HepG2 (cell line): ENCODE measurements at regions not wholly inside any gene's neighbourhood (a gene's known extent, or its start where the extent isn't known, plus 50 kb on each side); places are given as distances from the start of the nearest gene placed in this dataset.
A peak's percentile ranks its signal among the peaks of the same experiment; 100 is the strongest.

Source experiments
- ASH2L ChIP-seq: fragments of 300-600, 200-600 bp; sonication (generic); IDR thresholded peaks from 2 replicates; pipeline ENCODE4 v1.7.0; 2017; ENCODE audit warnings: low read depth, mild to moderate bottlenecking, moderate library complexity, mixed read lengths, low read length; ENCODE audit not compliant: insufficient read length
- EP300 ChIP-seq, 3 experiments: sonication (generic) in 1 of 3; formaldehyde crosslinking in 1 of 3; IDR thresholded peaks; 2 replicates each; pipeline versions ENCODE4 v1.5.1 to v1.6.1; 2011 to 2020; ENCODE audit warnings: low read depth in 2 of 3, low read length in 2 of 3, borderline replicate concordance in 1 of 3, improper control_type of control experiment in 1 of 3, mild to moderate bottlenecking in 1 of 3, missing genetic modification reagents in 1 of 3, moderate library complexity in 1 of 3
- EZH2 ChIP-seq: conservative IDR thresholded peaks from 2 replicates; pipeline ENCODE4 v1.6.1; 2012; ENCODE audit warnings: mild to moderate bottlenecking, low read depth, low read length, moderate library complexity
- GATAD1 ChIP-seq: IDR thresholded peaks from 2 replicates; pipeline ENCODE4 v1.6.1; 2016; ENCODE audit warnings: missing genetic modification reagents, missing compliant biosample characterization
- HDAC2 ChIP-seq: sonication (generic); formaldehyde crosslinking; IDR thresholded peaks from 2 replicates; pipeline ENCODE4 v1.4.0; 2020; ENCODE audit warnings: missing genetic modification reagents
- HNF4A ChIP-seq: sonication (generic); formaldehyde crosslinking; IDR thresholded peaks from 2 replicates; pipeline ENCODE4 v1.4.0; 2020; ENCODE audit warnings: missing genetic modification reagents
- LBX2 ChIP-seq: sonication (generic); formaldehyde crosslinking; IDR thresholded peaks from 2 replicates; pipeline ENCODE4 v1.5.0; 2020; ENCODE audit warnings: missing genetic modification reagents, mild to moderate bottlenecking, borderline replicate concordance
- MED1 ChIP-seq: sonication (generic); formaldehyde crosslinking; IDR thresholded peaks from 2 replicates; pipeline ENCODE4 v1.4.0; 2020; ENCODE audit warnings: missing genetic modification reagents
- NCOA2 ChIP-seq: sonication (generic); formaldehyde crosslinking; IDR thresholded peaks from 2 replicates; pipeline ENCODE4 v1.8.0; 2022; ENCODE audit warnings: inconsistent platforms
- NCOA5 ChIP-seq: sonication (generic); formaldehyde crosslinking; IDR thresholded peaks from 2 replicates; pipeline ENCODE4 v1.4.0; 2020; ENCODE audit warnings: missing genetic modification reagents
- PAF1 ChIP-seq: IDR thresholded peaks from 2 replicates; pipeline ENCODE4 v1.6.1; 2016; ENCODE audit warnings: missing genetic modification reagents, missing compliant biosample characterization
- PATZ1 ChIP-seq: sonication (generic); formaldehyde crosslinking; IDR thresholded peaks from 2 replicates; pipeline ENCODE4 v1.4.0; 2020; ENCODE audit warnings: missing genetic modification reagents
- POGK ChIP-seq: sonication (generic); formaldehyde crosslinking; conservative IDR thresholded peaks from 2 replicates; pipeline ENCODE4 v1.8.0; 2022; ENCODE audit warnings: mild to moderate bottlenecking, moderate library complexity, missing genetic modification reagents
- RBM22 ChIP-seq: fragments of 200-400 bp; formaldehyde crosslinking; optimal IDR thresholded peaks from 2 replicates; pipeline ENCODE3; 2017; ENCODE audit warnings: mild to moderate bottlenecking, low read length, moderate library complexity
- SOX5 ChIP-seq: IDR thresholded peaks from 2 replicates; pipeline ENCODE4 v1.6.1; 2016; ENCODE audit warnings: borderline replicate concordance
- SP5 ChIP-seq: IDR thresholded peaks from 2 replicates; pipeline ENCODE4 v1.6.1; 2016; ENCODE audit warnings: low read depth, borderline replicate concordance
- THAP11 ChIP-seq: IDR thresholded peaks from 2 replicates; pipeline ENCODE4 v1.6.1; 2016; ENCODE audit warnings: missing biosample characterization, missing genetic modification reagents
- ZNF124 ChIP-seq: sonication (generic); formaldehyde crosslinking; IDR thresholded peaks from 2 replicates; pipeline ENCODE4 v1.4.0; 2020; ENCODE audit warnings: missing genetic modification reagents
- ZNF773 ChIP-seq: sonication (generic); formaldehyde crosslinking; IDR thresholded peaks from 2 replicates; pipeline ENCODE4 v1.4.0; 2020; ENCODE audit warnings: missing genetic modification reagents, borderline replicate concordance
- TF ChIP-seq, protein P1 (sequence below): sonication (generic); formaldehyde crosslinking; IDR thresholded peaks from 2 replicates; pipeline ENCODE4 v1.4.0; 2020; ENCODE audit warnings: mild to moderate bottlenecking, low read depth, missing genetic modification reagents
- TF ChIP-seq, protein P2 (sequence below): IDR thresholded peaks from 2 replicates; pipeline ENCODE4 v1.6.1; 2016; ENCODE audit warnings: mild to moderate bottlenecking

DNA sequence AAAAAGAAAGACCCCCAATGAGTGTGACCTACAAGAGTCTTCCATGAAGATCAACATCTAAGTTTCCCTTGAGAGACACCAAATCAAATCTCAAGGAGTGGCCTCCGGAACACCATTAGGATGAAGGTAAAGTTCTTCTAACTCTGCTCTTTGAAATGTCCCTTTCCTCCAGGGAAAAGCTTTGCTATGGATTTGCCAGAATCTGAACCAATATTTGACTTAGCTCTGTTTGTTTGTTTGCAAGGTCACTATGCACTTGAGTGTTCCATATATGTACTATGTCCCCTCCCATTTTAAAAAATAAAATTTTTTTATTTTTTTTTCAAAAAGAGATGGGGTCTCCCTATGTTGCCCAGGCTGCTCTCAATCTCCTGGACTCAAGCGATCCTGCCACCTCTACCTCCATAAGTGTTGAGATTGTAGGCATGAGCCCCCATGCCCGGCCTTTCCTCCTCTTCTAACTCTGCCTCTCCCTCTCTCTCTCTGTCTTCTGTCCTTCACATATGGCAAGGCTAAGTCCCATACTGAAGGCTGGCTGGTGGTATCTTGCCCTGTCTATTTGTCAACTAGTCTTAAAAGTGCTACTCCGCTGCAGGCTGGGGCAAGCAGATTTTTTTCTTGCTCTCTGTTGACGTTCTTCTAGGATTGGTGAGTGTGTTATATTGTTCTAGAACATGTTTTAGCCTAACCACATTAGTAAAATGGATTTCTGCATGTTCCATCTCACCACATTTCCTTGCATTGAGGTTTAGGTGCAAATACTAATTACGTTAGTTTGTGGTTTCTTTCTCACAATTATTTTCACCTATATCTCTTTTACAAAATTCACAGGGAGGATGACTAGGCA is 276.7 kb upstream of the DYNLRB2 start (continued):
- TF ChIP-seq GATAD1 (CRISPR knock-in tag) (no peak), ZNF124 (CRISPR knock-in tag) (no peak), NCOA5 (no peak), HDAC2 (0 out of 2 replicates have a peak, but pooled peaks have one; percentile 10), EP300 (IDR thresholded peaks at IDR 0.05; ENCODE audit: low read depth in 2 of 2, low read length in 2 of 2) (peak in 1 of 2 experiments; percentile 58; a peak in 1 of 4 replicates), EP300 (CRISPR knock-in tag; IDR thresholded peaks at IDR 0.05; ENCODE audit: borderline replicate concordance) (no peak), MED1 (peak; percentile 50), ASH2L (peak; percentile 15), SOX5 (CRISPR knock-in tag) (peak; percentile 54; the same call in 1 of the 2 replicates), PATZ1 (CRISPR knock-in tag) (0 out of 2 replicates have a peak, but pooled peaks have one; percentile 19), EZH2 (no peak), NCOA2 (CRISPR knock-in tag) (peak; percentile 48), PAF1 (CRISPR knock-in tag) (no peak), RBM22 (no peak), POGK (CRISPR knock-in tag) (0 out of 2 replicates have a peak, but pooled peaks have one; percentile 32), ZNF773 (CRISPR knock-in tag) (no peak), HNF4A (CRISPR knock-in tag) (peak; percentile 35; the same call in 1 of the 2 replicates), THAP11 (CRISPR knock-in tag) (0 out of 2 replicates have a peak, but pooled peaks have one; percentile 1), SP5 (CRISPR knock-in tag) (0 out of 2 replicates have a peak, but pooled peaks have one; percentile 31), LBX2 (CRISPR knock-in tag) (no peak)
- TF ChIP-seq, protein P1, sequence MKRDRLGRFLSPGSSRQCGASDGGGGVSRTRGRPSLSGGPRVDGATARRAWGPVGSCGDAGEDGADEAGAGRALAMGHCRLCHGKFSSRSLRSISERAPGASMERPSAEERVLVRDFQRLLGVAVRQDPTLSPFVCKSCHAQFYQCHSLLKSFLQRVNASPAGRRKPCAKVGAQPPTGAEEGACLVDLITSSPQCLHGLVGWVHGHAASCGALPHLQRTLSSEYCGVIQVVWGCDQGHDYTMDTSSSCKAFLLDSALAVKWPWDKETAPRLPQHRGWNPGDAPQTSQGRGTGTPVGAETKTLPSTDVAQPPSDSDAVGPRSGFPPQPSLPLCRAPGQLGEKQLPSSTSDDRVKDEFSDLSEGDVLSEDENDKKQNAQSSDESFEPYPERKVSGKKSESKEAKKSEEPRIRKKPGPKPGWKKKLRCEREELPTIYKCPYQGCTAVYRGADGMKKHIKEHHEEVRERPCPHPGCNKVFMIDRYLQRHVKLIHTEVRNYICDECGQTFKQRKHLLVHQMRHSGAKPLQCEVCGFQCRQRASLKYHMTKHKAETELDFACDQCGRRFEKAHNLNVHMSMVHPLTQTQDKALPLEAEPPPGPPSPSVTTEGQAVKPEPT: no peak
- TF ChIP-seq, protein P2, sequence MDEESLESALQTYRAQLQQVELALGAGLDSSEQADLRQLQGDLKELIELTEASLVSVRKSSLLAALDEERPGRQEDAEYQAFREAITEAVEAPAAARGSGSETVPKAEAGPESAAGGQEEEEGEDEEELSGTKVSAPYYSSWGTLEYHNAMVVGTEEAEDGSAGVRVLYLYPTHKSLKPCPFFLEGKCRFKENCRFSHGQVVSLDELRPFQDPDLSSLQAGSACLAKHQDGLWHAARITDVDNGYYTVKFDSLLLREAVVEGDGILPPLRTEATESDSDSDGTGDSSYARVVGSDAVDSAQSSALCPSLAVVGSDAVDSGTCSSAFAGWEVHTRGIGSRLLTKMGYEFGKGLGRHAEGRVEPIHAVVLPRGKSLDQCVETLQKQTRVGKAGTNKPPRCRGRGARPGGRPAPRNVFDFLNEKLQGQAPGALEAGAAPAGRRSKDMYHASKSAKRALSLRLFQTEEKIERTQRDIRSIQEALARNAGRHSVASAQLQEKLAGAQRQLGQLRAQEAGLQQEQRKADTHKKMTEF (CRISPR knock-in tag): no peak
